ENCODE measurements at regions not wholly inside any gene's neighbourhood (a gene's known extent, or its start where the extent isn't known, plus 50 kb on each side); places are given as distances from the start of the nearest gene placed in this dataset.

DNA sequence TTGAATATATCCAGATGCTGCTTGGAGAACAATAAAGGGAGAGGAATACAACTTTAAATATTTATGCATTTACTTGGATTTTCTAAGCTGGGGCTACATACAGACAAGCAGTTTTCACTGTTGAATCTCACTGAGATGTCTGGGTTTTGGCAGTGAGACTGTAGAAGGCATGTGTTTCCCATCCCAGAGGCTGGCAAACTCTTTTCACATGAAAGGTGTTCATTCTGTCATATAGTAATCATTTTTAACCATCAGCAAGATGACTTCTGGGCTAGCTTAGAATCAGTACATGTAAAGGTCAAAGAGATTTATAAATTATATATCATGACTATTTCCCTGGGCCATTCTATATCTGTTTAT lies 218.7 kb upstream of the SGO1 start:
- Histone ChIP-seq H3K9me3 (ENCODE audit: low read depth) (no peaks in the 10 kb centered on the region), H3K4me3 (no peak overlapping the region), H3K36me3 (no peaks in the 10 kb centered on the region), H3K27ac (no peak overlapping the region), H3K27me3 (no peaks in the 10 kb centered on the region), H3K4me1 (ENCODE audit: low read depth) (no peaks in the 10 kb centered on the region)
- TF ChIP-seq, protein P1, sequence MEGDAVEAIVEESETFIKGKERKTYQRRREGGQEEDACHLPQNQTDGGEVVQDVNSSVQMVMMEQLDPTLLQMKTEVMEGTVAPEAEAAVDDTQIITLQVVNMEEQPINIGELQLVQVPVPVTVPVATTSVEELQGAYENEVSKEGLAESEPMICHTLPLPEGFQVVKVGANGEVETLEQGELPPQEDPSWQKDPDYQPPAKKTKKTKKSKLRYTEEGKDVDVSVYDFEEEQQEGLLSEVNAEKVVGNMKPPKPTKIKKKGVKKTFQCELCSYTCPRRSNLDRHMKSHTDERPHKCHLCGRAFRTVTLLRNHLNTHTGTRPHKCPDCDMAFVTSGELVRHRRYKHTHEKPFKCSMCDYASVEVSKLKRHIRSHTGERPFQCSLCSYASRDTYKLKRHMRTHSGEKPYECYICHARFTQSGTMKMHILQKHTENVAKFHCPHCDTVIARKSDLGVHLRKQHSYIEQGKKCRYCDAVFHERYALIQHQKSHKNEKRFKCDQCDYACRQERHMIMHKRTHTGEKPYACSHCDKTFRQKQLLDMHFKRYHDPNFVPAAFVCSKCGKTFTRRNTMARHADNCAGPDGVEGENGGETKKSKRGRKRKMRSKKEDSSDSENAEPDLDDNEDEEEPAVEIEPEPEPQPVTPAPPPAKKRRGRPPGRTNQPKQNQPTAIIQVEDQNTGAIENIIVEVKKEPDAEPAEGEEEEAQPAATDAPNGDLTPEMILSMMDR (IDR thresholded peaks at IDR 0.05; ENCODE audit: low read depth, low read length), result no peak
- no peak for DNase-seq (ENCODE audit: low read depth in 1 of 2, low spot score in 1 of 2)

DNA sequence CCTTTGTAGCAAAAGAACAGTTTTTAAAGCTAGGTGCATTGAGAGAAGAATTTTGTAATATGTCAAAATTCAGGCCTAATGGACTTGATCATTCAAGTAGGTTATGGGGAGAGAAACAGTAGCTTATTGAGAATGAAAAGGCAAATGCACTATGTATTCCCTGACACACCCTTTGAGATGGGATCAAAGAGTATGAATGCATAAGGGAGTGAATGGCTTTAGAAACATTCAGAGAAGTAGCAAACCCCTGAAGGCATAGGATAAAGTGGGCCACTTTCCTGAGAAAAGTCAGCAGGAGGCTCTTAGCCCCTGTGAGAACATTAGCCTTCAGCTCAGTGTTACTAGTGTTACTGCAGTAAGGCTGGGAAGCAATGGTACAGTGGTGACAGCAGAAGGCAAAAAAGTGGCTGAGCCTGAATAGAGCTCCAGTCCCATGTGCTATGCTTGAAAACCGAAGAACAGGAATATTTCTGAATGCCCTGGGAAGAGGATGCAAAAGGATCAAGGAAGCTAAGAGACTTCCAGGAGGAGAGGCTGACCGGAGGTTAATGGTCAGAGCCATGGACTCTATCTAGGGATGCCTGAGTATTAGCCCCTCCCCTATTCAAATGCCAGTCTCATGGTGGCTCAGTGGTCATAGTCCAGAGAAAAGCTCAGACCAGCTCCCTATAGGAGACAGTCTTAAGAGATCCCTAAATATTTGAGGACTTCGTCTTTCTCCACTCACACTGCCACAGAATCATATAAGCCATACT lies 218.2 kb upstream of the SGO1 start:
- TF ChIP-seq, protein P1 (IDR thresholded peaks at IDR 0.05; ENCODE audit: low read depth, low read length), result no peak
- H3K27me3 ChIP-seq, result no peaks in the 10 kb centered on the region
- no peaks in the 10 kb centered on the region for H3K4me1 ChIP-seq (ENCODE audit: low read depth)
- DNase-seq (ENCODE audit: low read depth in 1 of 2, low spot score in 1 of 2), result no peak
- H3K4me3 ChIP-seq, result no peak overlapping the region
- H3K9me3 ChIP-seq (ENCODE audit: low read depth), result no peaks in the 10 kb centered on the region
- H3K36me3 ChIP-seq, result no peaks in the 10 kb centered on the region
- H3K27ac ChIP-seq, result no peak overlapping the region

DNA sequence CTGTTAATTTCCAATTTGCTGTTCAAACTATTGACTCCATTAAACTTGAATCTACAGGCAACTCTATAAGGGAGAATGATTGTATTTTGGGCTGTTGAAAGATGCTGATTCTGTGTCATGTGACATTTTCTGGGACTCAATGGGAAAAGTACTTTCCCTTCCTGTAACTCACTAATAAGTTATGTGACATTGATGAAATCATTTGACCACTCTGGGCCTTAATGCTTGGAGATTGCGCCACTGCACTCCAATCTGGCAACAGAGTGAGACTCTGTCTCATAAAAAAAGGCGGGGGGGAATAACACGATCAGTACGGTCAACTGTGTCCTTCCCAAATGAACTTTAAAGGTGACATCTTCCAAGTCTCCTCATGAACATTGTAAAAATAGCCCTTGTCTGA lies 215.2 kb upstream of the SGO1 start:
- Histone ChIP-seq H3K27ac (no peak overlapping the region), H3K4me1 (ENCODE audit: low read depth) (no peaks in the 10 kb centered on the region), H3K36me3 (no peaks in the 10 kb centered on the region), H3K27me3 (no peaks in the 10 kb centered on the region), H3K9me3 (ENCODE audit: low read depth) (no peaks in the 10 kb centered on the region), H3K4me3 (no peak overlapping the region)
- TF ChIP-seq, protein P1 (IDR thresholded peaks at IDR 0.05; ENCODE audit: low read depth, low read length), result no peak
- peak in 1 of 2 donors; percentile 60 for DNase-seq (ENCODE audit: low read depth in 1 of 2, low spot score in 1 of 2)

DNA sequence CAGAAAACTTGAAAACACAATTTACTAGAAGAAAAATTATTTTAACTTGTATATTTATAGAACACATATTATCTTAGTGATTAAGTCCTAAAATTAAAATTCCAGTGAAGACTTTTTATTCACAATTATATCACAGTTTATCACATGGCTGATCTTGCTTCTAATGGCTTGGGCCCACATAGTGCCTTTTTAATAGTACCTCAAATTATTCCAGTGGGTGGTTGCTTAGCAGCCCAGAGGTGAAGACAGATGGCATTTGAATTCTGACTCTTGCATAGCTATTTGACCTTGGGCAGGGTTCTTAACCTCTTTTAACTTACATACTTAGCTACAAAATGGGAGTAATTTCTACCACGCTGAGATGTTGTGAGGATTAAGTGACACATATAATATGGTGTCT lies 214.7 kb upstream of the SGO1 start:
- no peak for DNase-seq (ENCODE audit: low read depth in 1 of 2, low spot score in 1 of 2)
- no peaks in the 10 kb centered on the region for H3K9me3 ChIP-seq (ENCODE audit: low read depth)
- H3K36me3 ChIP-seq, result no peaks in the 10 kb centered on the region
- H3K27me3 ChIP-seq, result no peaks in the 10 kb centered on the region
- no peaks in the 10 kb centered on the region for H3K4me1 ChIP-seq (ENCODE audit: low read depth)
- H3K4me3 ChIP-seq, result no peak overlapping the region
- H3K27ac ChIP-seq, result no peak overlapping the region
- TF ChIP-seq, protein P1 (IDR thresholded peaks at IDR 0.05; ENCODE audit: low read depth, low read length), result no peak

DNA sequence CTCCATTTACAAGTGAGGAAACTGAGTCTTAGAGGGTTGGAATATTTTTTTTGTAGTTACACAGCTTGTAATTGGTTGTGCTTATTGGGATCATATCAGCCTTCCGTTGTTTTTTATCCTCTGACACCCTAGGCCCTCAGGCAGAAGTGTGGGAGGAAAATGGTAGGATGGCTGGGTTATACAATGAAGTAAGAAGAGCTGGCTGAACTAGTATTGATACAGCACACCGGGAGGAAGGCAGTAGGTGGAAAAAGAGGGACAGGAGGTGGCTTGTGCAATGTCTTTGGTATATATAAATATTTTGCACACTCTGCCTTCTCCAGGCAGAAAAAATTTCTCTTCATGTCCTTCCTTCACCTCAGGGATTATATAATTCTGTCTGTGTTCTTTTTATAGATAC lies 214.3 kb upstream of the SGO1 start:
- H3K27ac ChIP-seq, result no peak overlapping the region
- no peaks in the 10 kb centered on the region for H3K36me3 ChIP-seq
- no peak for DNase-seq (ENCODE audit: low read depth in 1 of 2, low spot score in 1 of 2)
- H3K4me1 ChIP-seq (ENCODE audit: low read depth), result no peaks in the 10 kb centered on the region
- TF ChIP-seq, protein P1 (IDR thresholded peaks at IDR 0.05; ENCODE audit: low read depth, low read length), result no peak
- no peak overlapping the region for H3K4me3 ChIP-seq
- no peaks in the 10 kb centered on the region for H3K27me3 ChIP-seq
- no peaks in the 10 kb centered on the region for H3K9me3 ChIP-seq (ENCODE audit: low read depth)
